B cell (primary cell): ENCODE measurements at regions not wholly inside any gene's neighbourhood (a gene's known extent, or its start where the extent isn't known, plus 50 kb on each side); places are given as distances from the start of the nearest gene placed in this dataset.

Experiments
- ATAC-seq: fragments of 200-7000 bp; cut with Tn5 transposase; one replicate; pipeline ENCODE4 v1.10.0; 2021; ENCODE audit warnings: low read depth, mild to moderate bottlenecking, moderate number of reproducible peaks, moderate library complexity
- CTCF ChIA-PET: fragments of 350-600 bp; sonication (Branson Sonifier 250); formaldehyde crosslinking; loops from one replicate; lab custom pipeline; 2021; ENCODE audit warnings: antibody characterized with exemption, inconsistent platforms; lab: Charles Lee
- POLR2A ChIA-PET: fragments of 350-600 bp; sonication (Branson Sonifier 250); formaldehyde crosslinking; loops from one replicate; lab custom pipeline; 2021; ENCODE audit warnings: antibody characterized with exemption; lab: Charles Lee
- DNase-seq: peaks from one replicate; pipeline ENCODE4 v3.0.0; 2013
- H2AFZ ChIP-seq: 2 replicates; pipeline ENCODE4 v1.6.1; 2012; ENCODE audit warnings: mild to moderate bottlenecking, low read depth, low read length; ENCODE audit not compliant: insufficient read depth, poor library complexity, severe bottlenecking
- H3K27ac ChIP-seq, 2 donors: 1 replicate in 1 of 2; 2 replicates in 1 of 2; pipeline ENCODE4 v1.5.1; 2012 to 2013; ENCODE audit warnings: low read length in 2 of 2, mild to moderate bottlenecking in 2 of 2, moderate library complexity in 1 of 2
- H3K27me3 ChIP-seq, 4 experiments: fragments of 200-600 bp in 1 of 4; sonication (generic) in 1 of 4; replicated peaks in 1 of 4; 1 replicate in 2 of 4; 2 replicates in 2 of 4; pipeline versions ENCODE4 v1.6.1 to v1.7.0; 2013 to 2016; ENCODE audit warnings: low read length in 3 of 4, mild to moderate bottlenecking in 2 of 4, mixed read lengths in 1 of 4, moderate library complexity in 1 of 4; ENCODE audit not compliant: insufficient read depth in 4 of 4, control insufficient read depth in 3 of 4; ENCODE audit errors: control extremely low read depth in 1 of 4
- H3K36me3 ChIP-seq, 2 experiments: replicated peaks in 1 of 2; 1 replicate in 1 of 2; 2 replicates in 1 of 2; pipeline versions ENCODE4 v1.6.1 to v1.7.1; 2013; ENCODE audit warnings: low read length in 1 of 2; ENCODE audit not compliant: insufficient read depth in 2 of 2, control insufficient read depth in 1 of 2; ENCODE audit errors: control extremely low read depth in 1 of 2, extremely low read depth in 1 of 2
- H3K4me1 ChIP-seq, 2 donors: fragments of 200-600 bp in 1 of 2; sonication (generic) in 1 of 2; 1 replicate in 1 of 2; 2 replicates in 1 of 2; pipeline versions ENCODE4 v1.5.1 to v1.6.1; 2013 to 2017; ENCODE audit warnings: low read length in 2 of 2; ENCODE audit not compliant: control insufficient read depth in 2 of 2, insufficient read depth in 2 of 2
- H3K4me2 ChIP-seq: replicated peaks from 2 replicates; pipeline ENCODE3; 2012; ENCODE audit warnings: mild to moderate bottlenecking, low read depth, low read length; ENCODE audit not compliant: poor library complexity, severe bottlenecking
- H3K4me3 ChIP-seq, 5 experiments: fragments of 200-600 bp in 1 of 5; sonication (generic) in 1 of 5; 1 replicate in 3 of 5; 2 replicates in 2 of 5; pipeline versions ENCODE4 v1.5.1 to v1.7.0; 2011 to 2016; ENCODE audit warnings: low read length in 4 of 5, mild to moderate bottlenecking in 4 of 5, low read depth in 2 of 5, control low read depth in 1 of 5, moderate library complexity in 1 of 5; ENCODE audit not compliant: insufficient read depth in 1 of 5; ENCODE audit errors: control extremely low read depth in 1 of 5, extremely low read depth in 1 of 5
- H3K79me2 ChIP-seq: fragments of 200-600 bp; sonication (generic); one replicate; pipeline ENCODE4 v1.6.0; 2016; ENCODE audit warnings: low read length; ENCODE audit not compliant: control insufficient read depth, insufficient read depth
- H3K9ac ChIP-seq: fragments of 200-600 bp; sonication (generic); 2 replicates; pipeline ENCODE4 v1.6.1; 2017; ENCODE audit warnings: mild to moderate bottlenecking, low read length, moderate library complexity
- H3K9me3 ChIP-seq, 3 donors: one replicate each; pipeline versions ENCODE4 v1.6.1 to v1.7.1; 2013; ENCODE audit warnings: low read length in 2 of 3; ENCODE audit not compliant: control insufficient read depth in 2 of 3, insufficient read depth in 1 of 3; ENCODE audit errors: control extremely low read depth in 1 of 3
- H4K20me1 ChIP-seq: 2 replicates; pipeline ENCODE4 v1.6.0; 2012; ENCODE audit warnings: mild to moderate bottlenecking, low read length; ENCODE audit not compliant: insufficient read depth, control insufficient read depth, poor library complexity, severe bottlenecking
- H3K27ac Mint-ChIP-seq: one replicate; pipeline ENCODE4 v1.8.0; 2021; ENCODE audit warnings: mixed read lengths
- H3K27me3 Mint-ChIP-seq: one replicate; pipeline ENCODE4 v1.8.0; 2021; ENCODE audit warnings: mixed read lengths
- H3K4me1 Mint-ChIP-seq: one replicate; pipeline ENCODE4 v1.8.0; 2021; ENCODE audit warnings: mixed read lengths
- H3K4me3 Mint-ChIP-seq: one replicate; pipeline ENCODE4 v1.8.0; 2021; ENCODE audit warnings: mixed read lengths
- H3K9me3 Mint-ChIP-seq: one replicate; pipeline ENCODE4 v1.8.0; 2022; ENCODE audit warnings: mixed read lengths; ENCODE audit not compliant: insufficient read depth
- CTCF ChIP-seq: fragments of 200-600 bp; IDR thresholded peaks from one replicate; pipeline ENCODE4 v1.8.0; 2022; ENCODE audit warnings: antibody characterized with exemption, mild to moderate bottlenecking
- EZH2 ChIP-seq: IDR thresholded peaks from 2 replicates; pipeline ENCODE4 v1.6.1; 2012; ENCODE audit warnings: borderline replicate concordance, low read depth, mild to moderate bottlenecking, moderate library complexity, low read length; ENCODE audit not compliant: insufficient read depth, poor library complexity, severe bottlenecking
- WGBS: methylation state at CpG from one replicate; pipeline ENCODE4 v1.1.5; 2013; ENCODE audit warnings: missing lambda C conversion rate; ENCODE audit not compliant: insufficient coverage; 5-methylcytosine and 5-hydroxymethylcytosine counted together
- intact Hi-C: fragments of 100-400 bp; cut with micrococcal nuclease; formaldehyde crosslinking; loops from one replicate; pipeline ENCODE4 v1.10.0; 2022

GRCh38 chr19:31804668-31805067, 455.4 kb upstream of the TSHZ3 start:
- WGBS, result no CpG with 5 or more reads among the region's 2 CpGs
- no peak for ATAC-seq
- no peak overlapping the region for H3K4me2 ChIP-seq
- H3K27me3 ChIP-seq, result no peaks in the 10 kb centered on the region
- H2AFZ ChIP-seq, result no peak overlapping the region
- H3K4me1 Mint-ChIP-seq, result no peaks in the 10 kb centered on the region
- H3K27ac ChIP-seq, result no peak overlapping the region
- H4K20me1 ChIP-seq, result no peaks in the 10 kb centered on the region
- H3K4me1 ChIP-seq, result no peaks in the 10 kb centered on the region
- ChIA-PET CTCF (no interaction called here), POLR2A (no interaction called here)
- TF ChIP-seq CTCF (no peak), EZH2 (no peak)
- intact Hi-C loops, result no loop called here
- H3K9ac ChIP-seq, result no peak overlapping the region
- H3K4me3 Mint-ChIP-seq, result no peak overlapping the region
- H3K79me2 ChIP-seq, result no peaks in the 10 kb centered on the region
- H3K4me3 ChIP-seq, result no peak overlapping the region
- peaks cover 3% of the 10 kb centered on the region for H3K9me3 Mint-ChIP-seq
- H3K9me3 ChIP-seq, result peaks cover 0 to 5% (median 0%) of the 10 kb centered on the region in 3 donors
- H3K27me3 Mint-ChIP-seq, result no peaks in the 10 kb centered on the region
- H3K27ac Mint-ChIP-seq, result no peak overlapping the region
- no peaks in the 10 kb centered on the region for H3K36me3 ChIP-seq
- no peak for DNase-seq

GRCh38 chr19:31810536-31811109, 461.4 kb upstream of the TSHZ3 start:
- no peak overlapping the region for H3K4me2 ChIP-seq
- Mint-ChIP-seq H3K27me3 (no peaks in the 10 kb centered on the region), H3K9me3 (peaks cover 6% of the 10 kb centered on the region), H3K4me3 (no peak overlapping the region), H3K27ac (no peak overlapping the region), H3K4me1 (no peaks in the 10 kb centered on the region)
- ATAC-seq (no peak), DNase-seq (no peak)
- peaks cover 0 to 4% (median 0%) of the 10 kb centered on the region in 3 donors for H3K9me3 ChIP-seq
- no peaks in the 10 kb centered on the region for H3K79me2 ChIP-seq
- H4K20me1 ChIP-seq, result no peaks in the 10 kb centered on the region
- WGBS, result 92% methylated on average over 2 of the region's 6 CpGs
- intact Hi-C loops, result no loop called here
- POLR2A ChIA-PET, result no interaction called here
- no peaks in the 10 kb centered on the region for H3K27me3 ChIP-seq
- H3K27ac ChIP-seq, result no peak overlapping the region
- TF ChIP-seq CTCF (no peak), EZH2 (no peak)
- no peak overlapping the region for H3K4me3 ChIP-seq
- CTCF ChIA-PET, result no interaction called here
- no peak overlapping the region for H2AFZ ChIP-seq
- H3K4me1 ChIP-seq, result no peaks in the 10 kb centered on the region
- H3K9ac ChIP-seq, result no peak overlapping the region
- H3K36me3 ChIP-seq, result no peaks in the 10 kb centered on the region
